Caki2 (cell line): ENCODE measurements at regions not wholly inside any gene's neighbourhood (a gene's known extent, or its start where the extent isn't known, plus 50 kb on each side); places are given as distances from the start of the nearest gene placed in this dataset.

Source experiments
- DNase-seq: peaks from one replicate; pipeline ENCODE4 v3.0.0-alpha.2; 2015; ENCODE audit warnings: low read depth
- in situ Hi-C: cut with HindIII; loops from 2 replicates; pipeline ENCODE4 v1.10.0; 2016; ENCODE audit warnings: low sequenced_read_pairs, low pct_unique_long_range_greater_than_20kb, mixed read lengths

DNA sequence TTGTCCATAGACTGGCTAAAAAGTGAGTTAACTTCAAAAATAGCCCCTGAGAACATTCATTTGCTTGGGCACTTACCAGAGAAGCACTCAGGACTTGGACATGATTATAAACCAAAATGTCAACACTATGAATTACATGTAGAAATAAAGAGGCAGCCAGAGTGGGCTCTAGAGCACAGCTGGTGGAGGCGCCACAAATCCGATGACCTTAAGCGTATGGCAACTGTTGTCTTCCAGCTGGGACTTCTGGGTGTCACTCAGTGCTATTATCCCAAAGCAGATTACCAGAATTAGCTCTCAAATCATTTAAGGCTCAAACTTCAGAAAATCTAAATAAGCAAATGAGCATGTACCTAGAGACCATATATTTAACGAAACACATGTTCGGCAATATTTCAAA, 1255.5 kb upstream of the SLC10A2 start:
- no peak for DNase-seq
- in situ Hi-C loops = no loop called here

DNA sequence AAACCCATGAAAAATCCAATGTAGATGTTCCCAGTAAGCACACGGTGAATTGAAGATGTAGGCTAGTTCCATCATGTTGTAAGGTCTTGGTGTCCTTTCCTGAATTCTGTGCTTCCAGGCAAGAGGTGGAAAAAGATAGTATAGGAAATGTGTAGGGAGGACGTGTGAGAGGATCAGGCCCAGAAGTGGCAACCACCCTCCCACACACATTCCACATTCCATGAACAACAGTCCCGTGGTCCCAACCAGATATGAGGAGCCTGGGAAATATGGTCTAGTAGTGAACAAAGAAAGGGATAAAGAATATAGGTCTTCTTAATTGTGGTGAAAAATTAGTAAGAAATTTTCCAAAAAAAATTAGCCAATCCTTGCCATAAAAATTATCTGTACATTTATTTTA, 1254.2 kb upstream of the SLC10A2 start:
- in situ Hi-C loops = no loop called here

DNA sequence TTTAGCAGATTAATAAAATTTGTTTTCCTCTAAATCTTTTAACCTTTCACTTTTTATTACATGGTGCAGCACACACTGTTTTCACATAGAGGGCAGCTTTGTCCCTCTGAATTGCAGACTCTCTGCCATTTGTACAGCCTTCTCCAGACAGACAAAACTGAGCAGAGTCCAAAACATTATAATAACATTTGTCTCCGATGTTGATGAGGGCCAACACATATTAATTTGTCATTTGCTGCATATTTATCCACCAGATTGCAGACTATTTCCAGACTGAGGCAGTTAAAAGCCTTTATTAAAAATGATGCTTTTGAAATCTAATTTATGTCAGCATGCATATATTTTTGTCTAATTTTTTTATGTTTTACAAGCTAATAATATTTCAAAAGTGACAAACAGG, 1251.9 kb upstream of the SLC10A2 start:
- in situ Hi-C loops = no loop called here
- peak; percentile 22 for DNase-seq

More for the DNA sequence above, 1254.2 kb upstream of the SLC10A2 start:
- DNase-seq = no peak

DNA sequence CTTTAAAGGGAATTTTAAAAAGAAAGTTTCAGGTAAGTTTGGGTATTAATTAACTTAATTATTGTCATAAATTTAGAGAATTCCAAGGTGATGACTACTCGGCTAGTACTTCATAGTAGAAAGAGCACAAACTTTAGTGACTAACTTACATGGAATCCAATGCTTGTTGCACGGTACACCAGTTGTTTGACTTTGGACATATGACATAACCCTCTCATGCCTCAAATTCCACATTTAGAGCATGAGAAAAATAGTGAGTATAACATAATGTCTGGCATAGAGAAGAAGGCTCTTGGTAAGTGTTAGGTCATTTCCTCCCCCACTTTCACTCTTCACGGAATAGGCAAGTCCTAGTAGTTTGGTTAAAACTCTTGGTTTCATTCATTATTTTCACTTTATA, 1249.4 kb upstream of the SLC10A2 start:
- in situ Hi-C loops = no loop called here
- DNase-seq = peak; percentile 81

DNA sequence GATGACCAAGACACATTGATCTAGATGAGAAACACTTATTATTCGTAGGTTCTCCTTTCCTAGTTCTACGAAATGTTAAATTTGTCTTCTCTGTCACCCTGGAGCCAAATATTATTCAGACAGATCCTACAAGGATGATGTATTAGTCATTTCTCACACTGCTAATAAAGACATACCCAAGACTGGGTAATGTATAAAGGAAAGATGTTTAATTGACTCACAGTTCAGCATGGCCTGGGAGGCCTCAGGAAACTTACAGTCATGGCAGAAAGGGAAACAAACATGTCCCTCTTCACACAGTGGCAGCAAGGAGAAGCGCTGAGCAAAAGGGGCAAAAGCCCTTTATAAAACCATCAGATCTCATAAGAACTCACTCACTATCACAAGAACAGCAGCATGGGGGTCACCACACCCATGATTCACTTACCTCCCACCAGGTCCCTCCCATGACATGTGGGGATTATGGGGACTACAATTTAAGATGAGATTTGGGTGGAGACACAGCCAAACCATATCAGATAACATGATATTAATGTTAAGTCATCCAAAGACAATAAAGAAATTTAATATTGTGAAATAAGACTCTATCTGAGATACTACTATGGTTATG, 1248.8 kb upstream of the SLC10A2 start:
- in situ Hi-C loops = no loop called here
- DNase-seq = no peak

DNA sequence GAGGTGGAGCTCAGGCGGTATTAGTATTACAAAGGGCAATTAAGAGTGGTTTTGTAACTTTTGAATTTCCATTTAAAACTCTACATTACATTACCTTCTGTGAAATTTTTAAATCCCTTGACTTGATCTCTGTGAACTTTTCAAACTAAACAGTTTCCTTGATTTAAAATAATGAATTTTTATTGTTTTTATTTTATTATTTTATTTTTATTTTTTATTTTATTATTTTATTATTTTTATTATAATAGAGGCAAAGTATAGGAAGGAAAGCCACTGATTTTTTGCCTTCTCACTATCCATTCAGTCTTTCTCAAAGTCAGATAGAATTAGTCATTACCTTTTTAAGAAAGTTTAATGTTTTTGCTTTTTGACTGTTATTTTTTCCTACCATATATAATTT, 1248.1 kb upstream of the SLC10A2 start:
- in situ Hi-C loops = no loop called here
- DNase-seq = no peak

DNA sequence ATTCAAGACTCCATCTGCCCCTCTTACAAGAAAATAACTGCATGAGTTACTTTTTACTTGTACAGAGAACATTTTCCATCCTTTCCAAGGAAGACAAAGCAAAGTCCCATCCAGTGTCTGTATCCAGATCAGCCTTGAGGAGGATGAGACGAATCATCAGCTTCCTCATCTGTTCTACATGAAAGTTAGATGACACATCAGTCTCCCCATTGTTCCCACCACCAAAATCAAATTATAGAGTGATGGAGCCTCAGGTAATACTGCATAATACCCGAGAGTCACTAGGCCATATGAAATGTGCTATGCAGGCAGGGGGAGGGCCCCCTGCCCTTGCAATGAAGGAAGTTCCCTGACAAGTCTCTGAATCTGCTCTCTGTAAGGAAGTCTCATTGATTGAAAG, 1244.6 kb upstream of the SLC10A2 start:
- no peak for DNase-seq
- in situ Hi-C loops = no loop called here

DNA sequence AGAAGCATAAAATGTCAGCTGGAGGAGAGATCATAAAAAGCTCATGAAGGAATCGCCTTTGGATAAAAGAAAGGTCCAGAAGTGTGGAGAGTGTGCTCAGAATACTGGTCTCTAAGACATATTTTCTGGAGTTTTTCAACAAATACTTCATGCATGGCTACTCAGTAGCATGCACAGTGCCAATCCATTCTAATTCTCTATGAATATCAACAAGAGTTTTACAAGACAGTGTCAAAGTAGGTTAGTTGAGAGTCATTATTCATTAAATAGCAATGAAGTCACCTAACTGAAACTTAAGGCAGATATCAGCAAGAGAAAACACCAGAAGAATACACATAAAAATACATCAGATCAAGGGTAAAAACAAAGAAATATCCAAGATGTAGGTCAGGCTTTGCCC, 1243.2 kb upstream of the SLC10A2 start:
- DNase-seq = no peak
- in situ Hi-C loops = no loop called here

DNA sequence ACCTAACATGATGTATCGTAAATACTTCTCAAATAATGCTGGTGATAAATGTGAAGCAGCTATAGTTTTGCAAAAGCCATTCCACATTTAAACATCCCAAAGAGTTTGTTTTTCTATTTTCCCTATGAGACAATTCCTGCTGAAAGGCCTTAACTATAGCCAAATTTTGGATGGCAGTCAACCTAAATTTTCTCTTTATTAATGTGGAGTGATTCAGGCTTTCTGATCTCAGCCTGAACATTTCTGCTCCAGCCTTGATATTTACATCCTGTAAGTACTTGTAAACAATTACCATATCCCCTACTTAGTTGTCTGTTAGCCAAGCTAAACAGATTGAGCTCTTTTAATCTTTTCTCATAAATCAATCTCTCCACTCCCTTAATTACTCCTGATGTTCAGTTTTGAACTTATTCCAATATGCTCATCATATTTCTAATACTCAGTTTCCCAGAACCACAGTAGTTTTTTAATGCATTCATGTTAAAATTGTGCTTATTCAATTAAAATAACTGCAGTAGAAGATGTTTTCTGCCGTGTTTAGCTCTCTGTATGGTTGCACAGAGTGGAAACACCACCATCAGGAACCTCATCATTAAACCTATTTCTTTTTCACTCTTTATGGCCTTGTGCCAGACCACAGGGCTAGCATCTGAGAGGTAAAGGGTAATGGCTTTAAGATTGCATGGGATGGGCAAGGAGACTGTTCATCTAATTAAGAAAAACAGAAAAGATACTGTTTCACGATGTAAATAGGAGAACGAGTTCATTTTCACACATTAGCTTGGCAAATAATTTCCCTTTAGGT, 1235.2 kb upstream of the SLC10A2 start:
- no peak for DNase-seq
- in situ Hi-C loops = no loop called here

DNA sequence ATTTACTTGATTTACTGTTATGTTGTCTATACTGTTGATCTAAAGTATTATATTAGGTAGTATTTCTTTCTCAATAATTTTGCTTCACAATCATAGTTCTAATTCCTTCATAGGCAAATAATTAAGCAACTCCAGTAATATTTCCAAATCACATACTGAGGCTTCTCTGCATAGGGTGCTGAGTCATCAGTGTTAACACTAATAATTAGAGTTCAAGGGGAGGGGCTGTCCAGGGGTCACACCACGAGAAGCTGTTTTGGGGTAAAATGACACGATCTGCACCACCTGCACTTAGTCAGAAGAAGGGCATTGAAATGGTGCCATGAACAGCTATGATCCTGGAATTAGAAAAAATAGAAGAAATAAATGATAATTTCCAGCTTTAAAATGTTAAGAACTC, 1230.9 kb upstream of the SLC10A2 start:
- DNase-seq = no peak
- in situ Hi-C loops = no loop called here

DNA sequence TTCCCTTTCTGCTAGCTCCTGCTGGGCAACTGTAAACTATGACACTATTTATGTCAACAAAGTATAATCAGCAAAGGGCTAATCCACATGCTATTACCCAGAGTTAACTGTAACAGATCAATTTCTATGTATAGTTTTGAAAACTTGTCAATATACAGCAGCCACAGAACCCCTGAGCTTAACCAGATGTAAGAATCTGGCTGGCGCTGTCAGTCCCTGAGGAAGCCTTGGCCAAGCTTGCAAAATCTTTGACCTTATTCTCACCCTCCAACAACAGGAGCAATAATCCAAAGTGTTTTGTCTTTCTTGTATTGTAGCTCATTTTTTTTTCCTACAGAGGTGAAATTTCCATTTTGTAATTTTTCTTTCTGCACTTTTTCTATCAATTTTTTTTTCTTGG, 1230.1 kb upstream of the SLC10A2 start:
- in situ Hi-C loops = no loop called here
- no peak for DNase-seq

DNA sequence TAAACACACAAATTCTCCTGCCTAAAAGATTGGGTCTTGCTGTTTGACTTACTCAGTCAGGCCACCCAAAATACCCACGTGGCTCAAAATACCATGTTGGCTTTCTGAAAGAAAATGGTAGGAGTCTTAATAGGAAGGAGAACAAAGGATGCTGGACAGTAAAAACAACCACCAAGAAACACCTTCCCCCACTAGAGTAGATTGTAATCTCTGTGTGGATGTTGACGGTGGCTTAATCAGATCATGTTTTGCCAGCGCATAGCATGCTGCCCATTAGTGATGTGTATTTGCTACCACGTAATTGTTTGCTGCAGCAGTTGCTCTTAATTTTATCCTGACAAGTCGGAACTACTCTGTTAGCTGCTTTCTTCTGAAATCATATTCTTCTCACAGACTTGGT, 1229.3 kb upstream of the SLC10A2 start:
- in situ Hi-C loops = no loop called here
- no peak for DNase-seq

DNA sequence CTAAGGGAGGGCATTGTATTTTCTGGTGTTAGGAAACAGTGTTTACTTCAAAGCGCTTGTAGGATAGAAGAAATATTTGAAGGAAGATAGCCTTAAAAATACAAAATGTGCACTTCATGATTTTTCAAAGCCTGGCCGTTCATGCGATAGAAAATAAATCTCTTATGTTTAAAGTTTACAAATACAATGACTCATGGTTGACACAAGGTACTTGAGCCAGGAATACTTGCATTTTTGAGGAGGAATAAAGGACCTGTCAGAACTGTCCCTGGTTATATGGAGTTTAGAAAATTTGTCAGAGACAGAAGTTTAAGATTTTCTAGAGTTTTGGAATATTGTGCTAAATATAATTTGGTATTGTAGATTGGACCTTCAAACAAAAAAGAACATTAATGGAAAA, 1223.2 kb upstream of the SLC10A2 start:
- DNase-seq = no peak
- in situ Hi-C loops = no loop called here

DNA sequence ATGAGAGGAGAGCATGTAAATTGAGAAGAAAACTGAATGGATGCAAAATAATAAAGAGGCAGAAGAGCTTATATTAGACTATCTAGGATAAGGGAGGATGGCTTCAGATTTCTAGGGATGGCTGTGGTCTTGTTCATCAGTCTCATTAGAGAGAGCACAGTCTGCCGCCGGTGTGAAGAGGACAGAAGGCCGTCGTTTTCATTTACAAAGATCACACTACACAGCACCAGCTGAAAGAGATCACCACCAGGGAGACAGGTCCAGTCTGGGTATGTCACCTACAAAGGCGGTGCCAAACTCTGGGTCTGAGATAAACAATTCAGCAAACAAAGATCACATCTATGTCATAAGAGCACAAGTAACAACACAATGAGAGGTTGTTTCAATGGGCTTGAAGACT, 1222.3 kb upstream of the SLC10A2 start:
- in situ Hi-C loops = no loop called here
- DNase-seq = no peak

DNA sequence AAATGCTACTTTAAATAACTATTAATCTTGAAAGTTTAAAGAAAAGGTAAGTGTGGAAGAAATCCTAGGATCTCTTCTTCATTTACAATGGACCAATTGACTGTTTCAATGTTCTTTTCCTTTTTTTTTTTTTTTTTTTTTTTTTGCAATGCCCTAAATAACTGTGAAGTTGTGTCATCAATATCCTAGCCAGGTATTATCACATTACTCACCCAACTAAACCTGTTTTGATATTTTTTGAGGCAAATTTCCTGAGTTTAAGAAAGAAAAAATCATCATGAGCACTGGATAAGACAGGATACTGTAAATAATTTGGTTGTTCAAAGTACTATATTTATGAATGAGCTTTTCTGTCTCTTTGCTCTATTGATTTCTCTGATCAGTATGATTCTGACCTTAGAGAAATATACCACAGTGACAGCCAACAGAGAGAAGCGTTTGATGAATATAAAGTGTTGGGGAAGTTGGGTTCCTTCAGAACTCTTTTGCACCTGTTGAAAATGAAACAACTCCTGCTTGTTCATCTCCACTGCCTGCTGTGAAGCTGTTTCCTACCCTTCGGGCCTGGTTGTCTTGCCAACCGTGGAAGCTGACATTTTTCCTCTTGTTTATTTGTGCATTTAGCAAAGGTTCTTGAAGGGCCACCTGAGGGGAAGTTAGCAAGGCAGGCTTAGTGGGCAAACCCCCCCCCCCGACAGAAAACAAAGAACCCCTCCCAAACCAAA, 1220.5 kb upstream of the SLC10A2 start:
- in situ Hi-C loops = no loop called here
- DNase-seq = no peak

DNA sequence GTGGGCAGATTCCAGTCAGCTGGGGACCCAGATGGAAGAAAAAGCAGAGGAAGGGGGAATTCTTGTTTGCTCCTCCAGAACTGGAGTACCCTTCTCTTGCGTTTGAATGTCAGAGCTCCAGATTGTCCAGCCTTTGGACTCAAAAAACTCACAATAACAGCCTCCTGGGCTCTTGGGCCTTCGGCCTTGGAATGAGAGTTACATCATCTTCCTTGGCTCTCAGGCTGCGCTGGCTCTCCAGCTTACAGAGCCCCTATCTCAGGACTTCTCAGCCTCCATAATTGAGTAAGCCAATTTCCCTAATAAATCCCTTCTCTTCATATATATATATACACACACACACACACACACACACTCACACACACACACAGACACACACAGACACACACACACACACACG, 1215.7 kb upstream of the SLC10A2 start:
- DNase-seq = no peak
- in situ Hi-C loops = no loop called here

DNA sequence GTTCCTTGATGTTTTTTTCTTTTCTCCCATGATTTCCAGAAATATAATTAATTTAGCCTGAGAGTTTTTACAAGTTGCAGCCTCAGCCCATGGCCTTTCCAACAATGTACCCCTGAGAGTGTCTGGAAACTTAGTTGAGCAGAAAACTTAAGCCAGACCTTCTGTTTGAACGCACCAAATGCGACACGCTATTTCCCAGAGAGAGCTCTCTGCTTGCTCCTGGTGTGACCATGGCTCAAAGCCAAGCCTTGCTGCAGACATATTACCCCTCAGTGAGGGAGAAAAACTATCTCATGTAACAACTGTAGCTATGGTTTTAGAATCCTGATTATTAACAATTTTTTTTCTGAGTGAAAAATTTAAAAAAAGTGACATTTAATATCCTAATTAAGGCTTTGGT, 1204.5 kb upstream of the SLC10A2 start:
- DNase-seq = no peak
- in situ Hi-C loops = no loop called here

DNA sequence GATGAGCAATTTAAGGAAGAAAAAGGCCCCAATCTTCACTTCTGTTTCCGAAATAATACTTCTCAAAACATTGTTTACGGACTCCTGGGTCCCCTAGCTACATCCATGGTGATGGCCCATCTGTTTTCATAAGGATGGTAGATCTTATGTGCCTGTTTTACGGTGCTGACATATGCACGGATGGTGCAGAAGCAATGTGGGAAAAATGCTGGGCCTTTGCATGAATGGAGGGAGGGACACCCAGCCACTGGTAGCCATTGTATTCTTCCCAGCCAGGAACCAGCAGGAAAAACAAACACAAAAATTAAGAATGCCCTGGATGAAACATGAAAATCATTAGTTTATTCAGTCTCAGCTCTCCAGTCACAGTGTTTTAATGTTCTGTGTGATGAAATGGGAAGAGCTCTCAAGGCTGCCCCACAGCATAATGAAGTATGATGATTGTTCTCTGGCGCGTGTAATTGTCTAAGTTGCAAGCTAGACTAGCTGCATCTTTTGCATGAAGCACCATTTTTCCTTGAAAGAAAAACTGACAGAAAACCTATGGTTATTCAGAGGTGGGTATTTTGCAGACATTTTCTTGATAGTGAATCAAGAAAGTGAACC, 1201.1 kb upstream of the SLC10A2 start:
- DNase-seq = no peak
- in situ Hi-C loops = no loop called here

DNA sequence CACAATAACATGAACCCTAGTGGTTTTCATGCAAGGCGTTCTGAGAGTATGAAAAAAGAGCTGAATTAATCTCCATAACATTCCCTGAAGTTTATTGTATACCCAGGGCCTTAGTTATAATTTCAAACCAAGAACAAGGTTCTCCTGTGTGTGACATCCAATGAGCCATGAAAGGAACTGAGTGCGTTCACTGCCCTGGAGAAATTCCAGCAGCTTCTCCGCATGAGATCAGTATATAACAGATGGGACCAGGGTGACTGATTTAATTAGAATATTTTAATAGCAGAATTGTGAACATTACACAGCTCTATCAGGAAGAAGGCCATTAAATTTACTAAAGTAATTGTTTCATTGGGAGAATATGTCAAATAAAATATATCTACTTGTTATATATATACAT, 1190.5 kb upstream of the SLC10A2 start:
- in situ Hi-C loops = no loop called here
- no peak for DNase-seq
